Spinal cord (tissue), 9 donors: ENCODE measurements at regions not wholly inside any gene's neighbourhood (a gene's known extent, or its start where the extent isn't known, plus 50 kb on each side); places are given as distances from the start of the nearest gene placed in this dataset.

Source experiments
- DNase-seq, 6 donors: peaks; one replicate each; pipeline versions ENCODE4 v3.0.0 to v3.0.0-alpha.2; 2013 to 2015; ENCODE audit warnings: low spot score in 6 of 6, low read depth in 4 of 6
- H3K27ac ChIP-seq: one replicate; pipeline ENCODE4 v1.5.1; 2013; ENCODE audit warnings: low read depth, low read length, control low read depth
- H3K27me3 ChIP-seq: one replicate; pipeline ENCODE4 v1.6.1; 2013; ENCODE audit warnings: low read length; ENCODE audit not compliant: control insufficient read depth, insufficient read depth
- H3K36me3 ChIP-seq: one replicate; pipeline ENCODE4 v1.6.1; 2013; ENCODE audit warnings: low read length; ENCODE audit not compliant: control insufficient read depth, insufficient read depth
- H3K4me1 ChIP-seq: one replicate; pipeline ENCODE4 v1.6.1; 2013; ENCODE audit warnings: low read length; ENCODE audit not compliant: control insufficient read depth, insufficient read depth
- H3K4me3 ChIP-seq: one replicate; pipeline ENCODE4 v1.5.1; 2013; ENCODE audit warnings: low read depth, low read length, control low read depth
- H3K9me3 ChIP-seq: one replicate; pipeline ENCODE4 v1.6.1; 2013; ENCODE audit warnings: low read length; ENCODE audit not compliant: control insufficient read depth, insufficient read depth
- WGBS: methylation state at CpG from one replicate; pipeline ENCODE4 v1.1.5; 2013; ENCODE audit warnings: missing lambda C conversion rate; ENCODE audit not compliant: insufficient coverage; 5-methylcytosine and 5-hydroxymethylcytosine counted together
- donor health status: healthy.

- peaks cover 31% of the 10 kb centered on the region for H3K27me3 ChIP-seq
- peak overlapping the region; percentile 42 for H3K4me3 ChIP-seq
- no peaks in the 10 kb centered on the region for H3K36me3 ChIP-seq
- H3K4me1 ChIP-seq, result peaks cover 15% of the 10 kb centered on the region
- 24% methylated on average over 14 of the region's 20 CpGs for WGBS
- no peaks in the 10 kb centered on the region for H3K9me3 ChIP-seq
- DNase-seq, result peak in 2 of 6 donors; percentile 30 to 62
- no peak overlapping the region for H3K27ac ChIP-seq
These were observed 128.8 kb downstream of the NDUFA12 start for GRCh38 chr12:94874518-94875302.

- H3K9me3 ChIP-seq, result no peaks in the 10 kb centered on the region
- DNase-seq, result peak in 2 of 6 donors; percentile 32 to 53
- H3K36me3 ChIP-seq, result no peaks in the 10 kb centered on the region
- peak overlapping the region; percentile 42 for H3K4me3 ChIP-seq
- WGBS, result 3% methylated on average over 57 of the region's 64 CpGs
- peak overlapping the region; percentile 25 for H3K27ac ChIP-seq
- H3K27me3 ChIP-seq, result peaks cover 31% of the 10 kb centered on the region
- H3K4me1 ChIP-seq, result peaks cover 15% of the 10 kb centered on the region
These were observed 129.6 kb downstream of the NDUFA12 start for GRCh38 chr12:94873734-94874517.

GRCh38 chr12:94872971-94873733, 130.3 kb downstream of the NDUFA12 start:
- H3K27ac ChIP-seq, result no peak overlapping the region
- no peaks in the 10 kb centered on the region for H3K36me3 ChIP-seq
- no peaks in the 10 kb centered on the region for H3K9me3 ChIP-seq
- under 1% methylated on average over 80 of the region's 80 CpGs for WGBS
- H3K4me1 ChIP-seq, result peaks cover 15% of the 10 kb centered on the region
- peak overlapping the region; percentile 28 for H3K4me3 ChIP-seq
- peaks cover 31% of the 10 kb centered on the region for H3K27me3 ChIP-seq
- peak in 1 of 6 donors; percentile 20 for DNase-seq

- Histone ChIP-seq H3K27me3 (peaks cover 31% of the 10 kb centered on the region), H3K4me3 (no peak overlapping the region), H3K4me1 (peaks cover 15% of the 10 kb centered on the region), H3K9me3 (no peaks in the 10 kb centered on the region), H3K27ac (no peak overlapping the region), H3K36me3 (no peaks in the 10 kb centered on the region)
- no peak for DNase-seq
- 19% methylated on average over 6 of the region's 8 CpGs for WGBS
These were observed 130.9 kb downstream of the NDUFA12 start for GRCh38 chr12:94872671-94872970.

- DNase-seq, result no peak
- peaks cover 15% of the 10 kb centered on the region for H3K4me1 ChIP-seq
- no peaks in the 10 kb centered on the region for H3K9me3 ChIP-seq
- H3K4me3 ChIP-seq, result no peak overlapping the region
- 69% methylated on average over 2 of the region's 11 CpGs for WGBS
- H3K27ac ChIP-seq, result no peak overlapping the region
- no peaks in the 10 kb centered on the region for H3K36me3 ChIP-seq
- H3K27me3 ChIP-seq, result peaks cover 31% of the 10 kb centered on the region
These were observed 131.4 kb downstream of the NDUFA12 start for GRCh38 chr12:94872007-94872653.

GRCh38 chr12:94870511-94870910, 133.0 kb downstream of the NDUFA12 start:
- DNase-seq, result no peak
- Histone ChIP-seq H3K4me3 (no peak overlapping the region), H3K36me3 (no peaks in the 10 kb centered on the region), H3K4me1 (peaks cover 15% of the 10 kb centered on the region), H3K27ac (no peak overlapping the region), H3K9me3 (no peaks in the 10 kb centered on the region), H3K27me3 (peaks cover 31% of the 10 kb centered on the region)
- 93% methylated on average over 3 of the region's 5 CpGs for WGBS

- DNase-seq, result no peak
- Histone ChIP-seq H3K27me3 (peaks cover 17% of the 10 kb centered on the region), H3K4me1 (peaks cover 5% of the 10 kb centered on the region), H3K27ac (no peak overlapping the region), H3K4me3 (no peak overlapping the region), H3K36me3 (no peaks in the 10 kb centered on the region), H3K9me3 (no peaks in the 10 kb centered on the region)
- 91% methylated on average over 1 of the region's 2 CpGs for WGBS
These were observed 135.3 kb downstream of the NDUFA12 start for GRCh38 chr12:94868161-94868560.

GRCh38 chr12:94867066-94867855, 136.2 kb downstream of the NDUFA12 start:
- no peaks in the 10 kb centered on the region for H3K9me3 ChIP-seq
- DNase-seq, result no peak
- H3K36me3 ChIP-seq, result no peaks in the 10 kb centered on the region
- H3K4me1 ChIP-seq, result no peaks in the 10 kb centered on the region
- WGBS, result 93% methylated on average over 3 of the region's 5 CpGs
- H3K27ac ChIP-seq, result no peak overlapping the region
- H3K27me3 ChIP-seq, result peaks cover 8% of the 10 kb centered on the region
- H3K4me3 ChIP-seq, result no peak overlapping the region

- H3K27ac ChIP-seq, result no peak overlapping the region
- no peak for DNase-seq
- H3K4me3 ChIP-seq, result no peak overlapping the region
- H3K36me3 ChIP-seq, result no peaks in the 10 kb centered on the region
- WGBS, result no CpG with 5 or more reads among the region's 1 CpG
- no peaks in the 10 kb centered on the region for H3K9me3 ChIP-seq
- H3K4me1 ChIP-seq, result no peaks in the 10 kb centered on the region
- H3K27me3 ChIP-seq, result no peaks in the 10 kb centered on the region
These were observed 138.5 kb downstream of the NDUFA12 start for GRCh38 chr12:94864987-94865386.
